ENCODE measurements at regions not wholly inside any gene's neighbourhood (a gene's known extent, or its start where the extent isn't known, plus 50 kb on each side); places are given as distances from the start of the nearest gene placed in this dataset.

GRCh38 chr3:152047465-152047864 is 174.0 kb downstream of the SUCNR1 start:
- no peak for TF ChIP-seq CTCF (conservative IDR thresholded peaks at IDR 0.05; ENCODE audit: control insufficient read depth, insufficient read depth, low read depth, low read length)
- no peak overlapping the region for H3K4me3 ChIP-seq (ENCODE audit: control insufficient read depth, low read depth, low read length)
- peak; percentile 85 for DNase-seq (ENCODE audit: low read depth)

- DNase-seq (ENCODE audit: low read depth): no peak
- TF ChIP-seq CTCF (conservative IDR thresholded peaks at IDR 0.05; ENCODE audit: control insufficient read depth, insufficient read depth, low read depth, low read length): no peak
- H3K4me3 ChIP-seq (ENCODE audit: control insufficient read depth, low read depth, low read length): no peak overlapping the region
Measured at GRCh38 chr3:152048831-152049230, 175.4 kb downstream of the SUCNR1 start.

- no peak overlapping the region for H3K4me3 ChIP-seq (ENCODE audit: control insufficient read depth, low read depth, low read length)
- TF ChIP-seq CTCF (conservative IDR thresholded peaks at IDR 0.05; ENCODE audit: control insufficient read depth, insufficient read depth, low read depth, low read length): no peak
- peak; percentile 53 for DNase-seq (ENCODE audit: low read depth)
Measured at GRCh38 chr3:152050903-152051302, 177.5 kb downstream of the SUCNR1 start.

- no peak overlapping the region for H3K4me3 ChIP-seq (ENCODE audit: control insufficient read depth, low read depth, low read length)
- peak; percentile 45 for DNase-seq (ENCODE audit: low read depth)
- no peak for TF ChIP-seq CTCF (conservative IDR thresholded peaks at IDR 0.05; ENCODE audit: control insufficient read depth, insufficient read depth, low read depth, low read length)
Measured at GRCh38 chr3:152051501-152052404, 178.3 kb downstream of the SUCNR1 start.

- no peak overlapping the region for H3K4me3 ChIP-seq (ENCODE audit: control insufficient read depth, low read depth, low read length)
- TF ChIP-seq CTCF (conservative IDR thresholded peaks at IDR 0.05; ENCODE audit: control insufficient read depth, insufficient read depth, low read depth, low read length): no peak
- DNase-seq (ENCODE audit: low read depth): no peak
Measured at GRCh38 chr3:152053866-152054265, 180.4 kb downstream of the SUCNR1 start.

- no peak for DNase-seq (ENCODE audit: low read depth)
- TF ChIP-seq CTCF (conservative IDR thresholded peaks at IDR 0.05; ENCODE audit: control insufficient read depth, insufficient read depth, low read depth, low read length): no peak
- H3K4me3 ChIP-seq (ENCODE audit: control insufficient read depth, low read depth, low read length): no peak overlapping the region
Measured at GRCh38 chr3:152054315-152054714, 180.9 kb downstream of the SUCNR1 start.
